AG04450 (cell line): ENCODE measurements at regions not wholly inside any gene's neighbourhood (a gene's known extent, or its start where the extent isn't known, plus 50 kb on each side); places are given as distances from the start of the nearest gene placed in this dataset.

ENCODE experiments used
- CTCF ChIA-PET: fragments of 300-600, 350-600 bp; formaldehyde crosslinking; extraction: SDS; loops from one replicate; lab custom pipeline; 2022; ENCODE audit warnings: antibody characterized with exemption, inconsistent platforms; lab: Charles Lee
- POLR2A ChIA-PET: fragments of 350-600 bp; formaldehyde crosslinking; extraction: SDS; loops from one replicate; lab custom pipeline; 2021; ENCODE audit warnings: antibody characterized with exemption, inconsistent platforms; lab: Yijun Ruan, JAX
- DNase-seq: peaks from one replicate; pipeline ENCODE4 v3.0.0-alpha.2; 2011; ENCODE audit warnings: low read depth, low spot score
- H3K27ac ChIP-seq: one replicate; pipeline ENCODE4 v1.5.1; 2012; ENCODE audit warnings: low read depth, low read length, control low read depth
- H3K27me3 ChIP-seq: one replicate; pipeline ENCODE4 v1.6.0; 2012; ENCODE audit warnings: low read length; ENCODE audit not compliant: control insufficient read depth, insufficient read depth
- H3K4me3 ChIP-seq: 2 replicates; pipeline ENCODE4 v1.5.1; 2011; ENCODE audit warnings: mild to moderate bottlenecking, low read depth, low read length, control low read depth
- H3K9me3 ChIP-seq: 2 replicates; pipeline ENCODE4 v1.5.1; 2012; ENCODE audit warnings: low read length; ENCODE audit not compliant: control insufficient read depth, insufficient read depth
- CTCF ChIP-seq: IDR thresholded peaks from 2 replicates; pipeline ENCODE4 v1.5.1; 2011; ENCODE audit warnings: low read depth, low read length, control low read depth, inconsistent platforms

- no peak overlapping the region for H3K27ac ChIP-seq
- no peaks in the 10 kb centered on the region for H3K27me3 ChIP-seq
- ChIA-PET POLR2A (no interaction called here), CTCF (no interaction called here)
- no peak for DNase-seq
- no peaks in the 10 kb centered on the region for H3K9me3 ChIP-seq
- TF ChIP-seq CTCF = no peak
- no peak overlapping the region for H3K4me3 ChIP-seq
Measured at GRCh38 chr2:33712674-33713073, 113.6 kb upstream of the FAM98A start.

GRCh38 chr2:33709951-33710350 lies 110.9 kb upstream of the FAM98A start:
- Histone ChIP-seq H3K27me3 (no peaks in the 10 kb centered on the region), H3K9me3 (no peaks in the 10 kb centered on the region), H3K4me3 (no peak overlapping the region), H3K27ac (no peak overlapping the region)
- no peak for TF ChIP-seq CTCF
- CTCF ChIA-PET = no interaction called here
- DNase-seq = no peak
- POLR2A ChIA-PET = no interaction called here

- no peak for DNase-seq
- no peaks in the 10 kb centered on the region for H3K9me3 ChIP-seq
- no peak overlapping the region for H3K4me3 ChIP-seq
- POLR2A ChIA-PET = no interaction called here
- no peak overlapping the region for H3K27ac ChIP-seq
- no peaks in the 10 kb centered on the region for H3K27me3 ChIP-seq
- TF ChIP-seq CTCF = no peak
- CTCF ChIA-PET = no interaction called here
Measured at GRCh38 chr2:33707312-33707711, 108.2 kb upstream of the FAM98A start.

- Histone ChIP-seq H3K4me3 (no peak overlapping the region), H3K27me3 (no peaks in the 10 kb centered on the region), H3K9me3 (no peaks in the 10 kb centered on the region), H3K27ac (no peak overlapping the region)
- ChIA-PET POLR2A (no interaction called here), CTCF (no interaction called here)
- TF ChIP-seq CTCF = no peak
- no peak for DNase-seq
Measured at GRCh38 chr2:33706410-33706809, 107.3 kb upstream of the FAM98A start.

- ChIA-PET POLR2A (no interaction called here), CTCF (no interaction called here)
- DNase-seq = no peak
- H3K27ac ChIP-seq = no peak overlapping the region
- TF ChIP-seq CTCF = no peak
- H3K27me3 ChIP-seq = no peaks in the 10 kb centered on the region
- H3K4me3 ChIP-seq = no peak overlapping the region
- H3K9me3 ChIP-seq = no peaks in the 10 kb centered on the region
Measured at GRCh38 chr2:33704406-33704855, 105.3 kb upstream of the FAM98A start.
